ENCODE measurements at regions not wholly inside any gene's neighbourhood (a gene's known extent, or its start where the extent isn't known, plus 50 kb on each side); places are given as distances from the start of the nearest gene placed in this dataset.
"Not testable (repeated sequence)": the region's sequence is repeated elsewhere in the genome, so short reads cannot be mapped to it uniquely, and the experiment has no call there.

GRCh38 chr1:177708406-177708805, 261.5 kb downstream of the SEC16B start:
- no peak for DNase-seq

GRCh38 chr1:177706977-177707376, 262.9 kb downstream of the SEC16B start:
- DNase-seq, result no peak

GRCh38 chr1:177705839-177706238, 264.0 kb downstream of the SEC16B start:
- DNase-seq, result no peak

- no peak for DNase-seq
Observed at GRCh38 chr1:177703888-177704446, 265.9 kb downstream of the SEC16B start.

GRCh38 chr1:177701654-177702353, 268.1 kb downstream of the SEC16B start:
- DNase-seq, result no peak

- no peak for DNase-seq
Observed at GRCh38 chr1:177700856-177701255, 269.0 kb downstream of the SEC16B start.

- DNase-seq, result no peak
Observed at GRCh38 chr1:177690996-177691395, 278.9 kb downstream of the SEC16B start.

GRCh38 chr1:177687544-177687943, 282.3 kb downstream of the SEC16B start:
- no peak for DNase-seq

GRCh38 chr1:177686933-177687332, 282.9 kb downstream of the SEC16B start:
- DNase-seq, result peak; percentile 23

- no peak for DNase-seq
Observed at GRCh38 chr1:177669161-177669560, 300.7 kb downstream of the SEC16B start.

GRCh38 chr1:177665935-177666334, 303.9 kb downstream of the SEC16B start:
- no peak for DNase-seq

GRCh38 chr1:177664742-177665141, 305.1 kb downstream of the SEC16B start:
- not testable (repeated sequence) for DNase-seq

GRCh38 chr1:177660188-177660587, 309.7 kb downstream of the SEC16B start:
- no peak for DNase-seq

- DNase-seq, result peak; percentile 52
Observed at GRCh38 chr1:177659281-177659680, 310.6 kb downstream of the SEC16B start.

- DNase-seq, result no peak
Observed at GRCh38 chr1:177656598-177656997, 313.3 kb downstream of the SEC16B start.

- no peak for DNase-seq
Observed at GRCh38 chr1:177650947-177651346, 318.9 kb downstream of the SEC16B start.

GRCh38 chr1:177648731-177649265, 321.1 kb downstream of the SEC16B start:
- DNase-seq, result no peak

GRCh38 chr1:177648138-177648537, 321.7 kb downstream of the SEC16B start:
- no peak for DNase-seq

GRCh38 chr1:177646757-177647730, 322.8 kb downstream of the SEC16B start:
- DNase-seq, result no peak

- DNase-seq, result no peak
Observed at GRCh38 chr1:177645491-177646190, 324.2 kb downstream of the SEC16B start.

- no peak for DNase-seq
Observed at GRCh38 chr1:177640687-177641086, 329.2 kb downstream of the SEC16B start.

- DNase-seq, result not testable (repeated sequence)
Observed at GRCh38 chr1:177634151-177634550, 335.7 kb downstream of the SEC16B start.
